H1 (cell line): ENCODE measurements at regions not wholly inside any gene's neighbourhood (a gene's known extent, or its start where the extent isn't known, plus 50 kb on each side); places are given as distances from the start of the nearest gene placed in this dataset.

ENCODE experiments used
- CTCF ChIA-PET: fragments of 300-600 bp; sonication (Branson Sonifier 250); formaldehyde crosslinking; loops from one replicate; lab custom pipeline; 2021; ENCODE audit not compliant: partially characterized antibody; lab: Charles Lee
- POLR2A ChIA-PET: fragments of 300-600 bp; sonication (Branson Sonifier 250); formaldehyde crosslinking; loops from one replicate; lab custom pipeline; 2021; ENCODE audit warnings: inconsistent platforms; ENCODE audit not compliant: partially characterized antibody; lab: Charles Lee
- DNase-seq, 2 experiments: peaks; one replicate each; pipeline versions ENCODE4 v3.0.0 to v3.0.0-alpha.2; 2010 to 2022; ENCODE audit warnings: low spot score in 2 of 2, low read depth in 1 of 2, mixed read lengths in 1 of 2
- FAIRE-seq: peaks from 2 replicates; lab custom pipeline; 2011; peaks lifted over from hg19 to GRCh38; lab: Jason Lieb, UNC
- H2AFZ ChIP-seq: 2 replicates; pipeline ENCODE4 v1.8.1; 2012; ENCODE audit warnings: low read length, inconsistent platforms
- H2AK5ac ChIP-seq: 2 replicates; pipeline ENCODE4 v1.6.1; 2013; ENCODE audit warnings: low read depth, low read length
- H2BK120ac ChIP-seq: replicated peaks from 2 replicates; pipeline ENCODE3; 2013; ENCODE audit warnings: low read depth, low read length, inconsistent platforms
- H2BK12ac ChIP-seq: 2 replicates; pipeline ENCODE4 v1.6.1; 2013; ENCODE audit warnings: low read depth, low read length
- H2BK15ac ChIP-seq: 2 replicates; pipeline ENCODE4 v1.6.1; 2013; ENCODE audit warnings: low read length
- H2BK20ac ChIP-seq: 2 replicates; pipeline ENCODE4 v1.6.1; 2013; ENCODE audit warnings: low read length
- H2BK5ac ChIP-seq: 2 replicates; pipeline ENCODE4 v1.6.1; 2013; ENCODE audit warnings: low read depth, low read length
- H3K14ac ChIP-seq: 2 replicates; pipeline ENCODE4 v1.6.1; 2013; ENCODE audit warnings: inconsistent platforms; ENCODE audit not compliant: insufficient read length
- H3K18ac ChIP-seq: 2 replicates; pipeline ENCODE4 v1.6.1; 2013; ENCODE audit warnings: low read length; ENCODE audit errors: extremely low read depth
- H3K23ac ChIP-seq: 2 replicates; pipeline ENCODE4 v1.6.1; 2013; ENCODE audit warnings: inconsistent platforms; ENCODE audit not compliant: insufficient read length
- H3K23me2 ChIP-seq: 2 replicates; pipeline ENCODE4 v1.6.1; 2013; ENCODE audit warnings: low read depth, low read length
- H3K27ac ChIP-seq: 2 replicates; pipeline ENCODE4 v1.6.1; 2011; ENCODE audit warnings: low read depth, low read length, inconsistent platforms
- H3K27me3 ChIP-seq, 4 experiments: replicated peaks in 1 of 4; 1 replicate in 1 of 4; 2 replicates in 3 of 4; pipeline versions ENCODE4 v1.6.1 to v1.8.1; 2011 to 2013; ENCODE audit warnings: low read length in 3 of 4, mild to moderate bottlenecking in 3 of 4, inconsistent platforms in 2 of 4, mixed read lengths in 2 of 4, moderate library complexity in 1 of 4; ENCODE audit not compliant: control insufficient read depth in 3 of 4, insufficient read depth in 3 of 4; ENCODE audit errors: extremely low read depth in 1 of 4
- H3K36me3 ChIP-seq, 4 experiments: 2 replicates each; pipeline versions ENCODE4 v1.6.1 to v1.8.1; 2011 to 2013; ENCODE audit warnings: mild to moderate bottlenecking in 4 of 4, low read length in 3 of 4, moderate library complexity in 2 of 4, control low read depth in 1 of 4, inconsistent platforms in 1 of 4; ENCODE audit not compliant: insufficient read depth in 4 of 4, control insufficient read depth in 2 of 4
- H3K4ac ChIP-seq: replicated peaks from 2 replicates; pipeline ENCODE3; 2013; ENCODE audit warnings: low read length, low read depth, mixed read lengths, inconsistent platforms; ENCODE audit not compliant: insufficient read length
- H3K4me1 ChIP-seq, 4 experiments: replicated peaks in 1 of 4; 1 replicate in 1 of 4; 2 replicates in 3 of 4; pipeline versions ENCODE4 v1.6.1 to v1.8.1; 2011 to 2013; ENCODE audit warnings: low read length in 3 of 4, inconsistent platforms in 2 of 4, mixed read lengths in 1 of 4; ENCODE audit not compliant: insufficient read depth in 4 of 4, control insufficient read depth in 3 of 4
- H3K4me2 ChIP-seq, 2 experiments: 2 replicates each; pipeline versions ENCODE4 v1.6.1 to v1.8.1; 2011 to 2013; ENCODE audit warnings: low read depth in 2 of 2, low read length in 2 of 2, control low read depth in 1 of 2, inconsistent platforms in 1 of 2, mild to moderate bottlenecking in 1 of 2; ENCODE audit not compliant: insufficient read depth in 1 of 2
- H3K4me3 ChIP-seq, 4 experiments: fragments of 200-600, 300-600 bp in 1 of 4; sonication (generic), shearing (Covaris generic), sonication (Bioruptor Twin) in 1 of 4; 2 replicates each; pipeline versions ENCODE4 v1.5.1 to v1.8.1; 2011 to 2016; ENCODE audit warnings: low read length in 4 of 4, low read depth in 3 of 4, control low read depth in 2 of 4, inconsistent platforms in 2 of 4, mild to moderate bottlenecking in 2 of 4, mixed read lengths in 1 of 4, moderate library complexity in 1 of 4; ENCODE audit not compliant: insufficient read depth in 2 of 4; ENCODE audit errors: extremely low read depth in 1 of 4
- H3K56ac ChIP-seq: replicated peaks from 2 replicates; pipeline ENCODE3; 2013; ENCODE audit warnings: low read depth, mild to moderate bottlenecking, mixed read lengths, low read length, inconsistent platforms; ENCODE audit not compliant: insufficient read length
- H3K79me1 ChIP-seq: 2 replicates; pipeline ENCODE4 v1.6.1; 2013; ENCODE audit warnings: low read depth, low read length, control low read depth
- H3K79me2 ChIP-seq, 2 experiments: 2 replicates each; pipeline versions ENCODE4 v1.6.1 to v1.8.1; 2012 to 2013; ENCODE audit warnings: low read length in 2 of 2, mild to moderate bottlenecking in 2 of 2, inconsistent platforms in 1 of 2; ENCODE audit not compliant: insufficient read depth in 2 of 2, control insufficient read depth in 1 of 2
- H3K9ac ChIP-seq, 4 experiments: replicated peaks in 1 of 4; 1 replicate in 1 of 4; 2 replicates in 3 of 4; pipeline versions ENCODE4 v1.6.1 to v1.8.1; 2011 to 2013; ENCODE audit warnings: low read depth in 3 of 4, low read length in 3 of 4, control low read depth in 2 of 4, mild to moderate bottlenecking in 2 of 4, moderate library complexity in 2 of 4, inconsistent platforms in 1 of 4; ENCODE audit errors: extremely low read depth in 1 of 4
- H3K9me3 ChIP-seq, 2 experiments: 2 replicates each; pipeline versions ENCODE4 v1.6.1 to v1.8.1; 2012 to 2013; ENCODE audit warnings: mild to moderate bottlenecking in 2 of 2, moderate library complexity in 2 of 2, control low read depth in 1 of 2, inconsistent platforms in 1 of 2, low read depth in 1 of 2, low read length in 1 of 2, mixed read lengths in 1 of 2; ENCODE audit not compliant: insufficient read depth in 2 of 2
- H4K20me1 ChIP-seq, 2 experiments: replicated peaks in 1 of 2; 2 replicates each; pipeline versions ENCODE3 to v1.8.1; 2011 to 2013; ENCODE audit warnings: inconsistent platforms in 2 of 2, low read length in 2 of 2, mild to moderate bottlenecking in 1 of 2; ENCODE audit not compliant: insufficient read depth in 2 of 2, control insufficient read depth in 1 of 2
- H4K5ac ChIP-seq: 2 replicates; pipeline ENCODE4 v1.6.1; 2013; ENCODE audit warnings: low read length, low read depth, mixed read lengths, inconsistent platforms; ENCODE audit not compliant: insufficient read length
- H4K8ac ChIP-seq: 2 replicates; pipeline ENCODE4 v1.8.0; 2013; ENCODE audit warnings: mild to moderate bottlenecking, moderate library complexity, low read length, inconsistent platforms; ENCODE audit not compliant: insufficient read depth; ENCODE audit errors: extremely low read depth
- H4K91ac ChIP-seq: replicated peaks from 2 replicates; pipeline ENCODE3; 2013; ENCODE audit warnings: low read length, mixed read lengths, inconsistent platforms; ENCODE audit not compliant: insufficient read length
- CHD7 ChIP-seq: fragments of 300-600 bp; sonication (generic); IDR thresholded peaks from 2 replicates; pipeline ENCODE4 v1.7.1; 2012; ENCODE audit warnings: low read length, moderate library complexity, mild to moderate bottlenecking, inconsistent platforms; ENCODE audit not compliant: insufficient replicate concordance
- WGBS, 2 experiments: shearing (Covaris generic) in 1 of 2; methylation state at CpG; one replicate each; pipeline versions ENCODE4 v1.1.6 to v1.1.7; 2013 to 2015; ENCODE audit warnings: low lambda C conversion rate in 2 of 2, mixed read lengths in 2 of 2, inconsistent platforms in 1 of 2, low coverage in 1 of 2, missing lambda C conversion rate in 1 of 2; ENCODE audit not compliant: insufficient replicate concordance in 2 of 2, insufficient coverage in 1 of 2, insufficient read length in 1 of 2; ENCODE audit errors: extremely low coverage in 1 of 2, missing lambda C conversion rate in 1 of 2; 5-methylcytosine and 5-hydroxymethylcytosine counted together

DNA sequence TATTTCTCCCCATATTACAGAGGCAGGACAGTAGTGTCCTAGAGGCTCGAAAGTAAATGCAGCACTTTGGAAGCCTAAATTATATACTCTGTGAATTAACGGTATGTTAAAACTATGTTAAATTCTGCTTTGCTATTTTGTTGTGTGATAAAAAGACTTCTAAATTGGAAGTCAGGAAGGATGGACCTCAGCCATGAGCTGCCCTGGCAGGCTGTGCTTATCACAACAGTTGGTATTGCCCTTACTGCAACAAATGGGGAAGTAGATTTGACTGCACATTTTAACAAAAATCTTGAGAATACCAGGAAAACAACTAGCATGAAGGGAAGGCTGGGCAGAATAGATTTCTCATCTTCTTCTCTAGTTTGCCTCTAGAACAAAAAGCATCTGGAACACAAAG lies 706.6 kb downstream of the SI start:
- DNase-seq: no peak
- no peak for FAIRE-seq
- no peak overlapping the region for H3K4me2 ChIP-seq
- no peak overlapping the region for H2BK15ac ChIP-seq
- H2BK12ac ChIP-seq: no peak overlapping the region
- ChIA-PET POLR2A (no interaction called here), CTCF (no interaction called here)
- no peak overlapping the region for H3K56ac ChIP-seq
- H3K27ac ChIP-seq: no peak overlapping the region
- no peak overlapping the region for H3K14ac ChIP-seq
- H3K4ac ChIP-seq: no peak overlapping the region
- H2BK120ac ChIP-seq: no peak overlapping the region
- no peak overlapping the region for H4K8ac ChIP-seq
- H4K91ac ChIP-seq: no peak overlapping the region
- no peak overlapping the region for H2BK20ac ChIP-seq
- no peaks in the 10 kb centered on the region for H4K20me1 ChIP-seq
- no peaks in the 10 kb centered on the region for H3K9me3 ChIP-seq
- H3K36me3 ChIP-seq: no peaks in the 10 kb centered on the region
- no peak overlapping the region for H4K5ac ChIP-seq
- no peak overlapping the region for H2AFZ ChIP-seq
- H3K23ac ChIP-seq: no peak overlapping the region
- 94% methylated on average over 2 of the region's 2 CpGs; no CpG with 5 or more reads in 1 of the 2 experiments for WGBS, 2 experiments
- no peak overlapping the region for H3K18ac ChIP-seq
- no peaks in the 10 kb centered on the region for H3K27me3 ChIP-seq
- H2BK5ac ChIP-seq: no peak overlapping the region
- H3K4me1 ChIP-seq: no peaks in the 10 kb centered on the region
- no peaks in the 10 kb centered on the region for H3K23me2 ChIP-seq
- no peaks in the 10 kb centered on the region for H3K79me1 ChIP-seq
- H2AK5ac ChIP-seq: no peak overlapping the region
- H3K4me3 ChIP-seq: no peak overlapping the region
- no peak overlapping the region for H3K9ac ChIP-seq
- no peaks in the 10 kb centered on the region for H3K79me2 ChIP-seq
- TF ChIP-seq CHD7: no peak
